Breast epithelium (tissue), 3 donors: ENCODE measurements at regions not wholly inside any gene's neighbourhood (a gene's known extent, or its start where the extent isn't known, plus 50 kb on each side); places are given as distances from the start of the nearest gene placed in this dataset.

ENCODE experiments used
- CTCF ChIP-seq, 3 donors: fragments of 450-650 bp; IDR thresholded peaks; one replicate each; pipeline ENCODE4 v1.5.1; 2016 to 2017; ENCODE audit warnings: antibody characterized with exemption in 3 of 3, mild to moderate bottlenecking in 3 of 3, moderate library complexity in 3 of 3
- POLR2A ChIP-seq: fragments of 450-650 bp; IDR thresholded peaks from one replicate; pipeline ENCODE4 v1.6.1; 2016; ENCODE audit warnings: antibody characterized with exemption, mild to moderate bottlenecking, moderate library complexity
- POLR2AphosphoS5 ChIP-seq, 3 donors: sonication (generic); formaldehyde crosslinking; IDR thresholded peaks; one replicate each; pipeline ENCODE4 v1.6.1; 2017; ENCODE audit warnings: antibody characterized with exemption in 3 of 3

GRCh38 chr3:775178-775880 is 317.5 kb upstream of the CNTN6 start:
- TF ChIP-seq CTCF (IDR thresholded peaks at IDR 0.05) (no peak), POLR2AphosphoS5 (IDR thresholded peaks at IDR 0.05) (no peak), POLR2A (no peak)
